Astrocyte (in vitro differentiated cells and primary cell): ENCODE measurements at regions not wholly inside any gene's neighbourhood (a gene's known extent, or its start where the extent isn't known, plus 50 kb on each side); places are given as distances from the start of the nearest gene placed in this dataset.

Experiments
- DNase-seq: peaks from one replicate; pipeline ENCODE4 v3.0.0-alpha.2; 2010; ENCODE audit warnings: low read depth
- FAIRE-seq: peaks from 2 replicates; lab custom pipeline; 2011; peaks lifted over from hg19 to GRCh38; lab: Jason Lieb, UNC
- H2AFZ ChIP-seq: 2 replicates; pipeline ENCODE4 v1.6.0; 2012; ENCODE audit warnings: low read depth, low read length, inconsistent platforms
- H3K27ac ChIP-seq: 2 replicates; pipeline ENCODE4 v1.5.1; 2011; ENCODE audit warnings: low read depth, low read length, inconsistent platforms
- H3K27me3 ChIP-seq: 2 replicates; pipeline ENCODE4 v1.6.0; 2011; ENCODE audit warnings: low read length, inconsistent platforms; ENCODE audit not compliant: insufficient read depth
- H3K36me3 ChIP-seq: 2 replicates; pipeline ENCODE4 v1.5.1; 2011; ENCODE audit warnings: low read length, inconsistent platforms; ENCODE audit not compliant: insufficient read depth
- H3K4me1 ChIP-seq: 2 replicates; pipeline ENCODE4 v1.5.1; 2011; ENCODE audit warnings: low read length, inconsistent platforms; ENCODE audit not compliant: insufficient read depth
- H3K4me2 ChIP-seq: 2 replicates; pipeline ENCODE4 v1.6.0; 2012; ENCODE audit warnings: low read length, inconsistent platforms
- H3K4me3 ChIP-seq: 2 replicates; pipeline ENCODE4 v1.5.1; 2011; ENCODE audit warnings: low read depth, mild to moderate bottlenecking, low read length, inconsistent platforms; ENCODE audit not compliant: insufficient read depth
- H3K79me2 ChIP-seq: 2 replicates; pipeline ENCODE4 v1.6.0; 2012; ENCODE audit warnings: mild to moderate bottlenecking, low read length, inconsistent platforms; ENCODE audit not compliant: insufficient read depth
- H3K9ac ChIP-seq: 2 replicates; pipeline ENCODE4 v1.6.0; 2012; ENCODE audit warnings: mild to moderate bottlenecking, low read length, inconsistent platforms
- H3K9me3 ChIP-seq: 2 replicates; pipeline ENCODE4 v1.5.1; 2012; ENCODE audit warnings: low read depth, mild to moderate bottlenecking, low read length, inconsistent platforms; ENCODE audit not compliant: insufficient read depth
- H4K20me1 ChIP-seq: 2 replicates; pipeline ENCODE4 v1.6.0; 2012; ENCODE audit warnings: low read length, inconsistent platforms; ENCODE audit not compliant: insufficient read depth
- H3K27ac Mint-ChIP-seq: one replicate; pipeline ENCODE4 v1.8.0; 2021; ENCODE audit warnings: mild to moderate bottlenecking, mixed read lengths; ENCODE audit not compliant: unreplicated experiment
- H3K27me3 Mint-ChIP-seq: one replicate; pipeline ENCODE4 v1.8.0; 2021; ENCODE audit warnings: low read depth, mixed read lengths; ENCODE audit not compliant: unreplicated experiment
- H3K36me3 Mint-ChIP-seq: one replicate; pipeline ENCODE4 v1.8.0; 2021; ENCODE audit warnings: low read depth, mixed read lengths; ENCODE audit not compliant: unreplicated experiment
- H3K4me1 Mint-ChIP-seq: one replicate; pipeline ENCODE4 v1.8.0; 2021; ENCODE audit warnings: low read depth, mixed read lengths; ENCODE audit not compliant: unreplicated experiment
- H3K4me3 Mint-ChIP-seq: one replicate; pipeline ENCODE4 v1.8.0; 2021; ENCODE audit warnings: mild to moderate bottlenecking, moderate library complexity, mixed read lengths; ENCODE audit not compliant: unreplicated experiment
- H3K9me3 Mint-ChIP-seq: one replicate; pipeline ENCODE4 v1.8.0; 2021; ENCODE audit warnings: mild to moderate bottlenecking, mixed read lengths; ENCODE audit not compliant: unreplicated experiment
- CTCF ChIP-seq: IDR thresholded peaks from 2 replicates; pipeline ENCODE4 v1.5.1; 2011; ENCODE audit warnings: low read depth, mild to moderate bottlenecking, inconsistent platforms, low read length, moderate library complexity; ENCODE audit not compliant: insufficient read depth
- EZH2 ChIP-seq: IDR thresholded peaks from 2 replicates; pipeline ENCODE4 v1.6.1; 2012; ENCODE audit warnings: mild to moderate bottlenecking, low read length, inconsistent platforms; ENCODE audit not compliant: insufficient read depth

DNA sequence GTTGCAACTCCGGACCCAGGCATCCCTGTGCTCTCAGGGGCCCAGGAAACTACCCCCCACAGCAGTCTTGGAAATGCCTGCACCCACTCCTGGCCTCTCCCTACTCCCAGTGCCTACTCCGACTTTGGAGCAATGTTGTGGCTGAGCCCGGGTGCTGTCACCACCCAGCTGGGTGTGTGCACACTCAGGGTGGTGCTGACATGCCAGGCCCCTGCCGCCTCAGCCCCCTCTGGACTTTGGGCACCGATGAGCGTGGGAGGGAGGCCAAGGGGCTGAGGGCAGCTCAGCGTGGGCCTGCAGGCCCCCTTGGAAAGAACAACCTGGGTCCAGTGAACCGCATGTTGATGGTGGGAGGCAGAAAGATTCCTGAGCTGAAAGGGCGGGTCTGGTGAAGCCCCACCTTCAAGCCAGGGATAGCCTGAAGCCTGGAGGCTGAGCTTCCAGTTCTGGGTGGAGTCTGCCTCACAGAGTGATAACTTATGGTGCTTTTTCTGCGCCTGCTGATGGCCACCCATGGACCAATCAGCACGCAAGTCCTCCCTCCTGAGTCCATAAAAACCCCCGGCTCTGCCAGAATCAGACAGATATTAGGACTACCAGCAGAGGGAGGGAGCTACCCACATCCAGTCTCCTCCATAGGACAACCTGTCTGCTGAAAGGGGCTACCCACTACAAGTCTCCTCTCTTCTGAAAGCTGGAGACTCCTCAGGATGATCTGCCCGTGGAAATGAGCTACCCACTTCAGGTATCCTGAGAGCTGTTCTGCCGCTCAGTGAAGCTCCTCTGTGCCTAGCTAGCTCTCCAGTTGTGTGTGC lies 380.4 kb upstream of the SORCS1 start:
- FAIRE-seq (no peak), DNase-seq (no peak)
- H3K4me1 Mint-ChIP-seq: peaks cover 19% of the 10 kb centered on the region

GRCh38 chr10:107542607-107543006 lies 378.1 kb upstream of the SORCS1 start:
- Histone ChIP-seq H3K9ac (no peak overlapping the region), H3K79me2 (no peaks in the 10 kb centered on the region), H3K4me2 (no peak overlapping the region), H3K27me3 (no peaks in the 10 kb centered on the region), H3K9me3 (no peaks in the 10 kb centered on the region), H3K36me3 (no peaks in the 10 kb centered on the region), H3K27ac (no peak overlapping the region), H3K4me1 (peaks cover 14% of the 10 kb centered on the region), H2AFZ (no peak overlapping the region), H3K4me3 (no peak overlapping the region), H4K20me1 (no peaks in the 10 kb centered on the region)
- H3K4me3 Mint-ChIP-seq: no peak overlapping the region
- H3K9me3 Mint-ChIP-seq: peaks cover 4% of the 10 kb centered on the region
- no peaks in the 10 kb centered on the region for H3K36me3 Mint-ChIP-seq
- H3K27me3 Mint-ChIP-seq: no peaks in the 10 kb centered on the region
- DNase-seq (no peak), FAIRE-seq (no peak)
- no peak overlapping the region for H3K27ac Mint-ChIP-seq
- H3K4me1 Mint-ChIP-seq: peaks cover 7% of the 10 kb centered on the region
- no peak for TF ChIP-seq EZH2
- no peak for TF ChIP-seq CTCF

More for the DNA sequence above, 380.4 kb upstream of the SORCS1 start:
- Histone ChIP-seq H3K4me1 (peaks cover 14% of the 10 kb centered on the region), H2AFZ (no peak overlapping the region), H3K79me2 (no peaks in the 10 kb centered on the region), H4K20me1 (no peaks in the 10 kb centered on the region), H3K27me3 (no peaks in the 10 kb centered on the region), H3K9ac (no peak overlapping the region), H3K4me2 (no peak overlapping the region), H3K4me3 (no peak overlapping the region), H3K27ac (no peak overlapping the region), H3K36me3 (no peaks in the 10 kb centered on the region), H3K9me3 (no peaks in the 10 kb centered on the region)
- Mint-ChIP-seq H3K27me3 (no peaks in the 10 kb centered on the region), H3K4me3 (no peak overlapping the region), H3K36me3 (no peaks in the 10 kb centered on the region), H3K27ac (no peak overlapping the region), H3K9me3 (peaks cover under 1% of the 10 kb centered on the region)
- no peak for TF ChIP-seq EZH2
- TF ChIP-seq CTCF: no peak

- H3K27ac Mint-ChIP-seq: no peak overlapping the region
- Histone ChIP-seq H3K9me3 (no peaks in the 10 kb centered on the region), H3K4me2 (no peak overlapping the region), H2AFZ (no peak overlapping the region), H3K27ac (no peak overlapping the region), H3K9ac (no peak overlapping the region), H3K4me3 (no peak overlapping the region), H3K27me3 (no peaks in the 10 kb centered on the region), H3K4me1 (peaks cover 14% of the 10 kb centered on the region), H4K20me1 (no peaks in the 10 kb centered on the region), H3K79me2 (no peaks in the 10 kb centered on the region), H3K36me3 (no peaks in the 10 kb centered on the region)
- H3K27me3 Mint-ChIP-seq: no peaks in the 10 kb centered on the region
- H3K9me3 Mint-ChIP-seq: peaks cover 4% of the 10 kb centered on the region
- FAIRE-seq (no peak), DNase-seq (no peak)
- H3K4me3 Mint-ChIP-seq: no peak overlapping the region
- peaks cover 5% of the 10 kb centered on the region for H3K4me1 Mint-ChIP-seq
- TF ChIP-seq EZH2: no peak
- TF ChIP-seq CTCF: no peak
- no peaks in the 10 kb centered on the region for H3K36me3 Mint-ChIP-seq
Observed at GRCh38 chr10:107542016-107542415, 377.5 kb upstream of the SORCS1 start.
